ENCODE measurements at regions not wholly inside any gene's neighbourhood (a gene's known extent, or its start where the extent isn't known, plus 50 kb on each side); places are given as distances from the start of the nearest gene placed in this dataset.

DNA sequence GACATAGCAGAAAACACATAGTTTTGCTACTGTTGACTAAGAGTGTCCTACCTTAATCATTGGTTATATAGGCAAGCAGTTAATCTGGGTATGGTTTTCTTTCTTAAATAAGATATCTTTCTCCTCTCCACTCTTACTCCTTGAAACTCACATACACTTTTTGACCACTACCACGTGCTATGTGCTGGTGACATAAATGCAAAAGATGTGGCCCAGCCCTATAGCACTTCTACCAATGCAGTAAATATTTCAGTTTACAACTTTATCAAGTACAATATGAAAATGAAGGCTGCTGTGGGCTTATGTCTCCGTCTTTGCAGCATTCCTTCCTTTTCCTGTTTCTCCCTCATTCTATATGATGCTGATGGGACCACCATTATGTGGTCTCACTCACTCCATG is 410.2 kb upstream of the CFAP20DC start:
- Mint-ChIP-seq H3K4me1 (peaks cover 0 to 4% of the 10 kb centered on the region in 2 donors), H3K27me3 (no peaks in the 10 kb centered on the region), H3K9me3 (peaks cover 1 to 8% of the 10 kb centered on the region in 2 donors), H3K27ac (no peak overlapping the region), H3K36me3 (peaks cover 2 to 4% of the 10 kb centered on the region in 2 donors), H3K4me3 (no peak overlapping the region)
- ATAC-seq (replicated peaks): no peak
- DNase-seq: no peak

DNA sequence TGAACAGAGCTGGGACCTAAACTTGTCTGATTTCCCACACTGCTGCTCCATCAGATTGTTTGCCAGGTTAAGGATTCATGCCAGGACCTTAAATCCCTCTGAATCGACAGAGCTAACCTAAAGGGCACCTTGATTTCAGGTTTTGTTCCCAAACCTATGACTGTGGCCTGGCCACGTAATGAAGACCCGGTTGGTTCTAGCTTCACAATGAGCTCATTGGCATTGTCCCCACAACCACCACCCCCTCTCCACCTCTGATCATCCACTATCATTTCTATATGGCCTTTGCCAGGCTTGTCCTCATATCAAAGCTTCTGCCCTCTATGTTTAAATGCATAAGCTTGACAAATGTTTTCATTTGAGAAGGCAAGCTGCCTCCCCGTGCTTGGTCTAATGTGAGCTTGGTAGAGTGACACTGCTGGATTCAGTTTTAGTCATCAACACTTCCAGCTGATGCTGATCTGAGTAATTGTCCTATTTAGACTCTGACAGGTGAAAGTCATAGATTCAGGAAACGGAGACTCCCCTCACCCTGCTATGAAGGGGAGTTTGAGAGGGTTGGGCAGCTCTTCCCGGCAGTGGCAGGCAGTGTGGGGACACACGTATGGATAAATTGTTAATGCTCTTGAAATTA is 407.1 kb upstream of the CFAP20DC start:
- Mint-ChIP-seq H3K4me3 (no peak overlapping the region), H3K27ac (no peak overlapping the region), H3K36me3 (peaks cover 2 to 4% of the 10 kb centered on the region in 2 donors), H3K9me3 (peaks cover 1 to 8% of the 10 kb centered on the region in 2 donors), H3K27me3 (no peaks in the 10 kb centered on the region), H3K4me1 (peaks cover 7 to 11% of the 10 kb centered on the region in 2 donors)
- ATAC-seq (replicated peaks): peak; percentile 36 to 72
- DNase-seq: no peak

DNA sequence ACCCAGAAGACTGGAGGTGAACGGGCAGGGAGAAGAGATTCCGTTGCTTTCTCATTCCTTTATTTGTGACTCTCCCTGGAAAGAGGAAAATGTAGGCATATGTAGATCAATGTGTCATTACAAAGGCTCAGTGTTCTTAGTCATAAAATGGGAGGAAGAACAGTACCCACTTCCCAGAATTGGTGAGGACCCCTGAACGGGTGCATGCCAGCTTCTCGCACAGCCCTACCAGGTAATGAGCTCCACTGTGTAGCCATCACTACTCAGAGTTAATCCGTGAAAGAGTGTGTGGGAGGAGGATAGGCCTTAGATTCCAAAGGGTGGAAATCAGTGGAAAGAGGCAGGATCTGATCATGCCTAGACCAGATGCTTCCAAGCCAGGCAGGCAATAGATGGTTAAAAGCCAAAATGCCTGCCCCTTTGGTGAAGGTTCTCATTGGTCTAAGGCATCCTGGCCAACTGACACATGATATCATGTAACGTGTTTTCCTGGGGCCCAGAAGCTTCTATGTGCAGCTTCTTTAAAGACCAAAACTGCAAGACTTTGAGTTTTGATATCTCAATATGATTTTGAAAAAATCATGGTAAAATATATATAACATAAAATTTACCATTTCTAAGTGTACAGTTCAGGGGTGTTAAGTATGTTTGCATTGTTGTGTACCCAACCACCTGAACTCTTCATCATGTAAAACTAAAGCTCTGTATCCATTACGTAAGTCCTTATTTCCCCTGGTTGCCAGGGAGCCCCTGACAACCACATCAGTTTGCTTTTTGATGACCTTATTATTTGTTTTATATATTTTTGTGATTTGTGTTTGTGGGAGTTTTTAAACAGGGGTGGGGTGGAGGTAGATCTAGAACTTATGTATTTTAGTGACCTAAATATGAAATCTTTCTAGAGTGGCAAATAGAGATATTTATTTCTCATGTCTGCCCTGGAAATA is 402.2 kb upstream of the CFAP20DC start:
- H3K4me3 Mint-ChIP-seq: peak overlapping the region; percentile 45 to 50
- H3K9me3 Mint-ChIP-seq: no peaks in the 10 kb centered on the region
- DNase-seq (no peak), ATAC-seq (replicated peaks) (no peak)
- H3K36me3 Mint-ChIP-seq: no peaks in the 10 kb centered on the region
- H3K27me3 Mint-ChIP-seq: no peaks in the 10 kb centered on the region
- peak overlapping the region; percentile 34 for H3K27ac Mint-ChIP-seq
- H3K4me1 Mint-ChIP-seq: peaks cover 21 to 24% of the 10 kb centered on the region in 2 donors

DNA sequence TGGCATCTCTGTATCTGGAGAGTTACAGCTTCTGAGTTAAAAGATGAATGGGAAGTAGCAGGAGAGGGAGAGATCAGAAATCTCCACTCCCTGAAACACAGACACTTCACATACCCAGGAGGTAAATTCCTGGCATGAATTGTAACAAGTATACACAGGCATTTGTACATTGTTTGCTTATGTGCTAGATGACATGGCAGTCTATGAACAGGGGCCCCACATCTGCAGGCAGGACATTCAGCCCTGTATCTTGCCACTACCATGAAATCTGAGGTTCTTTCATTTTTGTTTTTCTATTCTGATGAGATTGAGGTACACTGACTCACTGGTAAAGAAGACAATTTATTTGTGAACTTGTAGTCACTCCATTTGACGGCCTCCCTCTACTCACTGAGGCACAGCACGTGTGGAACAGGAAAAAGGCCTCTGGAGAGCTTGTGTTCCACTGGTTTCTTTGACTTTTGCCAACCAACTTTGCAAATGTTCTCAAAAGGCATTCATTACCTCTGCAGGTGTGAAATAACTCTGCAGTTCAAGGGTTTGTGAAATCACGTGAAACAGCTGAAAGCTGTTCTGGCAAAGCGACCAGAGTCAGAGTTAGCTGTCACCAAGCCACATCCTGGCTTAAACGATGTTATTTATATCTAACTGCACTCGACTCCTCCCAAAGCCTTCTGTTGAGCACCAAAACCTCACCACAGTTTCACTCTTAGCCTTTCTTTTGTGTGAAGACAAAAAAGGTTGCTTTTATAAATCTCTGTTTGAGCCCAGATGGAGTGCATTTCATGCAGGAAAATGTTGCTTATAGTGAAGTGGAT is 401.3 kb upstream of the CFAP20DC start:
- Mint-ChIP-seq H3K36me3 (no peaks in the 10 kb centered on the region), H3K4me3 (peak overlapping the region; percentile 45 to 50), H3K27ac (peak overlapping the region; percentile 76), H3K4me1 (peaks cover 20 to 24% of the 10 kb centered on the region in 2 donors), H3K27me3 (no peaks in the 10 kb centered on the region), H3K9me3 (no peaks in the 10 kb centered on the region)
- peak; percentile 97 for ATAC-seq (replicated peaks)
- DNase-seq: peak; percentile 22

DNA sequence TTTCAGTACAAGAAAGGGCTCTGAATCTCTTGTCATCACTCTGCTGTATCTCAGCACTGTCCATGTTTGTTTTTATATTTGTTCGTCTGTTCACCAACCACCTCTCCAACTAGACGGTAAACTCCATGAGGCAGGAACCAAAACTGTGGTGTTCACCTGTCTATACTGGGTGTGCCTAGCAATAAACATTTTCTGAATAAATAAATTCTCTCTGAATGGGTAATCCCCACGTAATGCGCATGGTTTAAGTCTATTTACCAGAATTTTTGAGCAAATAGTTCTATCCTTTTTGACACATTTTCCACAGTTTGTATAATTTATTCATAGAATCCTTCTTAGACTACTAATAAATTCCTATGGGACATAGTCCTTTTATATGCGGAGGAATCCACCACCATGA is 400.6 kb upstream of the CFAP20DC start:
- peaks cover 20 to 24% of the 10 kb centered on the region in 2 donors for H3K4me1 Mint-ChIP-seq
- H3K27ac Mint-ChIP-seq: no peak overlapping the region
- no peak for DNase-seq
- no peak for ATAC-seq (replicated peaks)
- H3K9me3 Mint-ChIP-seq: no peaks in the 10 kb centered on the region
- H3K27me3 Mint-ChIP-seq: no peaks in the 10 kb centered on the region
- no peak overlapping the region for H3K4me3 Mint-ChIP-seq
- H3K36me3 Mint-ChIP-seq: no peaks in the 10 kb centered on the region

DNA sequence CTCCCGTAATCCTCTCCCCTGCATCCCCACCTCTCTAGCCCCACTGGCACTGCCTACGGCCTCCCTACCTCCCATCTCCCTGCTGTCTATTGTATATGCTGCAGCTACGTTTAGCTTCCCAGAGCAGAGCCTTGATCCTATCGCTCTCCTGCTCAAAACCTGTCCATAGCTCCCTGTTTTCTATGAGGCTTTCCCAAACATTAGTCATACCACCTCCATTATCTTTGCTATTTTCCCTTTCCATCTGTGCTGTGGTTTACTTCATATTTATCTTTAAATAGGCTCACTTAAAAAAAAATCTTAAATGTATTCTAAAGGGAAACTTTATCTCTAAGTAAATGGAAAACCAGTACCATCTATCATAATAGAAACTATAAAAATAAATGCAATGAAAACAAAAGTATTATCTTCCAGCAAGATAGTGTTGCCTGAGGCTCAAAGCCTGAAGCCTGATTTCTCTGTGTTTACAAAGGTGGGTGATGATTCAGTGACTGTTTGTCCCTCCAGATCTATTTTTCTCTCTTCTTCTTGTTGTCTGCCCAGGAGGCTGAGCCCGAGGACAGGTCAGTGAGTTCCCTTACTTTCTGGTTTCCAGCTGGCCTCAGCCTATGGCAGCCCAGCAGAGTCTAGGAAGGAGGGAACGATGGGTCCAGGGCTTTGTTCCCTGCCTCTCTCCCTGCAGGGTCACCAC is 397.1 kb upstream of the CFAP20DC start:
- H3K9me3 Mint-ChIP-seq: no peaks in the 10 kb centered on the region
- no peak overlapping the region for H3K27ac Mint-ChIP-seq
- no peaks in the 10 kb centered on the region for H3K27me3 Mint-ChIP-seq
- H3K4me3 Mint-ChIP-seq: no peak overlapping the region
- DNase-seq (no peak), ATAC-seq (replicated peaks) (no peak)
- peaks cover 13 to 16% of the 10 kb centered on the region in 2 donors for H3K4me1 Mint-ChIP-seq
- H3K36me3 Mint-ChIP-seq: no peaks in the 10 kb centered on the region

DNA sequence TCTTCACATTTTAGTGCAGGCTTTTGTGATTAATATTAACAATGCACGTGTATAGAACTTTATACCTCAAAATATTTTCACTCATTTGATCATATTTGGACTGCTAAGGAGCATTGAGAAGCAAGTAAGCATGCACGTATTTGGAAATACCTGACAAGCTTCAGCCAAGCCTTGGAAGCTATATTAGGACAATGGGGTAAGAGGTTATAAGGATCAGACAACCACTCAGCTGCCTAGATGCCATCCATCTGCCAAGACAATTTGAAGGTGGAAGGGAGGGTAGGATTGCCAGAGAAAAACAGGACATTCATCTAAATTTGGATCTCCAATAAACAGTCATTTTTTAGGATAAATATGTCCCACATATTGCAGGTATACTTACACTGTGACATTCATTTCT is 394.9 kb upstream of the CFAP20DC start:
- Mint-ChIP-seq H3K27ac (no peak overlapping the region), H3K4me3 (no peak overlapping the region), H3K4me1 (no peaks in the 10 kb centered on the region)

DNA sequence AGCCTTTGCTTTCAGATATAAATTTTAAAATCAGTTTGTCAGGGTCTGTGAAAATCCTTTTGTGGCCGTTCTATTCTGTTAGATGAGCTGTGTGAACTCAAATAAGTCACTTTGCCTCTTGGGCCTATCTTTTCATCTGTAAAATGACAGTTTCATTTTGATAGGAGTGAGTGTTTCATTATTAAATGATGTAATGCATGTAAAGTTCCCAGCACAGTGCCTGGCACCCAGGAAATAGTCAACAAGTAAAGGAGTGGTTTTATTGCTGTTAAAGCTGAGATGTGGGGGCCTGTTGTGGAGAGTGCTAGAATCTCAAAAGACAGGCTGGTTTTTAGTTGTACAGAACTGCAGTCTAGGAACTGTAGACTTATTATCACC is 394.5 kb upstream of the CFAP20DC start:
- Mint-ChIP-seq H3K4me3 (no peak overlapping the region), H3K27ac (no peak overlapping the region), H3K4me1 (no peaks in the 10 kb centered on the region), H3K27me3 (no peaks in the 10 kb centered on the region), H3K36me3 (no peaks in the 10 kb centered on the region), H3K9me3 (no peaks in the 10 kb centered on the region)
- DNase-seq (no peak), ATAC-seq (replicated peaks) (no peak)

More for the DNA sequence above, 394.9 kb upstream of the CFAP20DC start:
- Mint-ChIP-seq H3K27me3 (no peaks in the 10 kb centered on the region), H3K9me3 (no peaks in the 10 kb centered on the region), H3K36me3 (no peaks in the 10 kb centered on the region)
- DNase-seq (no peak), ATAC-seq (replicated peaks) (no peak)

DNA sequence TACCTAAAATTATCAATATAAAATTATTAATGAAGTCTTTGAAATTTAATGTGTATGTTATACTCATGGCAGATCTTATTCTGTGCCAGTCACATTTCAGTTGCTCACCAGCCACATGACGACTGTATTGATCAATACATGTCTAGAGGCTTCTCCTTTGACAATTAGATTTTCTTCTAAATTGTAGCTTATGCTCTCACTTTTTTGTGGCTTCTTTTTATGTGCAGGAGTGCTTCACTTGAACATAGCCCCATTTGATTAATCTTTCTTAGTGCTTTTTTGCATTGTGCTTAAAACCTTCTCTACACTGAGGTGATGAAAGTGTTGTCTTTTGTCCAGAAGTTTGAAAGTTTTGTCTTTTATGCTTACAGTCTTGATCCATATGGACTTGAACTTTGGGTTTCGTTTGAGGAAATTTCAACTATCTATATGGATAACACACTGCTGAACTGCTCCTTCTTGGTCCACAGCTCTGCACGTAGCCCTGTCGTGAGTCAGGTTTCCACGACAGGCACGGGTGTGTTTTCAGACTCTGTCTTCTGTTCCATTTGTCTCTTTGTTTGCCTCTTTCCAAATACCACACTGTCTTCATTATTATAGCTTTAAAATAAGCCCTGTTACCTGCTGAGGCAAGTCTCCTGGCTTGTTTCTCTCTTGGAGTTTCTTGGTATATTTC is 393.9 kb upstream of the CFAP20DC start:
- no peak for DNase-seq
- no peaks in the 10 kb centered on the region for H3K4me1 Mint-ChIP-seq
- no peak overlapping the region for H3K27ac Mint-ChIP-seq
- no peaks in the 10 kb centered on the region for H3K27me3 Mint-ChIP-seq
- H3K4me3 Mint-ChIP-seq: no peak overlapping the region
- H3K36me3 Mint-ChIP-seq: no peaks in the 10 kb centered on the region
- ATAC-seq (replicated peaks): no peak
- H3K9me3 Mint-ChIP-seq: no peaks in the 10 kb centered on the region

DNA sequence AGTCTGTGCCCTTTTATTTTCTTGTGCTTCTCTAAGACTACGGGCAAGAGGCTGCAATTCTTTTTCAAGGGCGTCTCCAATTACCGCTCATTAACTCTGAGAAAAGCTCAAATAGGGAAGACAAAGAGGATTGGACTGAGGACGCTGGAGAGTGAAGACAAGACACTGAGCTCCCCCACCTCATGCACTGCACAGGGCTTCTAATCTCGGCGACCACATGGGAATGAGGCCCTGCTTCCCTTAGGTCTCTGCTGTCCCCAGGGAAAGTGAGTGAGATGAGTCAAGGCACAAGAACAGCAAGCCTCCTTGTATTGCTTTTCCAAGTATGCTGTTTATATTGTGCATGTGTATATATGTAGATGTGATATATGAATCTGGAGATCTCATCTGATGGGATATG is 392.2 kb upstream of the CFAP20DC start:
- H3K4me1 Mint-ChIP-seq: no peaks in the 10 kb centered on the region
- DNase-seq: no peak
- no peak for ATAC-seq (replicated peaks)
- no peak overlapping the region for H3K4me3 Mint-ChIP-seq
- H3K27ac Mint-ChIP-seq: no peak overlapping the region
- H3K27me3 Mint-ChIP-seq: no peaks in the 10 kb centered on the region
- H3K36me3 Mint-ChIP-seq: no peaks in the 10 kb centered on the region
- no peaks in the 10 kb centered on the region for H3K9me3 Mint-ChIP-seq

DNA sequence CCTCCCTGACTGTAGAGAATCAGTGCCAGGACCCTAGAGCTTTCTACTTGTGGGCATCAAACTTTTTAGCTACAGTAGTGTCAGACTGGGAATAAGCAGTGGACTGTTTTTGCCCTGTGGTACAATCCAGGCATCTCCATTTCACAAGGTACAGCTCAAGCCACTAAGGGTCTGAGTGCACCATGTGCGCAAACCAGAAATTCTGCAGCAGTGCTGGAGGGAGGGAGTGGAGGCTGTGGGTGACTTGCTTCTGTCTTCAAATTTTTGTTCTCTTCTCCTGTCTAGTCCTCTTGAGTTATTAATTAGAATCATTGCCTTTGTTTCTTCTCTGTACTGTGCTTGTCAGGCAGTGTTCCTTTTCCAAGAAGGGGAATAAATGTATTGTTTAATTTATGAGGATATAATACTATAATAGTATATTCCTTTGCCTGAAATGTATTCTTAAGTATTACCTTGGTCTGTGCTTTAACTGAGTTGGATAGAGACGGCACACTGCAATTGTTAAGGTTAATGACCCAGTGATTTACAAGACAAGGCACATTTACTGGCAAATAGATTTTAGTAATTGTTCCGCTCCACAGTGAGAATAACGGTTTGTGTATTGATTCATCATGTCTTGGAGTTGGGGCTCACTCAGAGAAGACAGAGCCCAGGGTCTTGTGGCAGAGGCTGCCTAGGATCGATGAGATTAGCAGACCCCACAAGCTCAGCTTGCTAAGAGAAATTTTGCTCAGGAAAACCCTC is 390.6 kb upstream of the CFAP20DC start:
- DNase-seq: no peak
- Mint-ChIP-seq H3K36me3 (no peaks in the 10 kb centered on the region), H3K9me3 (no peaks in the 10 kb centered on the region), H3K27ac (no peak overlapping the region), H3K4me3 (no peak overlapping the region), H3K4me1 (no peaks in the 10 kb centered on the region), H3K27me3 (no peaks in the 10 kb centered on the region)
- ATAC-seq (replicated peaks): no peak

DNA sequence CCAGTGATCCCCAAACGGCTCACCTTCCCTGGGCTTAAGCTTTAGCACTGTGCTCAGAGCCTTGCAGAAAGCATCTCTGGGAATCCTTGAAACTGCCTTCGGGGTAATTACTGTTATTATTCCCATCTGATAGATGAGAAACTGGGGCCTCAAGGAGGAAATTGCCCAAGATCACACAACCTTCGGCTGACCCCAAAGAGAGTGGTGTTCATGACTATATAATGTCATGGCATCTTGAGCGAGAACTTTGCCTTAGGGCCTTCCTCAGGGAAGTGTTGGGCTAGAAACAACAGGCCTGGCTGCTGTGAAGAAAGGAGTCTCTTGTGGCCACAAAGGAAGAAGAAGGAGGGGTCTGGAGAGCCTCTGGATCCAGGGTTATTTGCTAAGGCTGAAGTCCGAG is 388.7 kb upstream of the CFAP20DC start:
- H3K4me3 Mint-ChIP-seq: no peak overlapping the region
- H3K4me1 Mint-ChIP-seq: no peaks in the 10 kb centered on the region
- peaks cover 0 to 5% of the 10 kb centered on the region in 2 donors for H3K36me3 Mint-ChIP-seq
- peak overlapping the region; percentile 5 for H3K27ac Mint-ChIP-seq
- ATAC-seq (replicated peaks): no peak
- no peaks in the 10 kb centered on the region for H3K27me3 Mint-ChIP-seq
- peaks cover 5 to 7% of the 10 kb centered on the region in 2 donors for H3K9me3 Mint-ChIP-seq
- no peak for DNase-seq

All from stimulated activated naive B cell treated with anti-CD40 and anti-IgM and Interleukin-4, amounts not matched to agents 10 μg/mL and 1 μg/mL and 100 μg/mL, for 72 hours (primary cell).